Suppressor macrophage (primary cell): ENCODE measurements at regions not wholly inside any gene's neighbourhood (a gene's known extent, or its start where the extent isn't known, plus 50 kb on each side); places are given as distances from the start of the nearest gene placed in this dataset.
"Not testable (repeated sequence)": the region's sequence is repeated elsewhere in the genome, so short reads cannot be mapped to it uniquely, and the experiment has no call there.

Experiments used
- DNase-seq, 4 experiments: peaks; one replicate each; pipeline ENCODE4 v3.0.0-alpha.2; 2020 to 2022

GRCh38 chr15:67945951-67946700, 106.3 kb upstream of the RNU6-1 start:
- no peak for DNase-seq

- no peak for DNase-seq
Measured at GRCh38 chr15:67946701-67947100, 106.9 kb upstream of the RNU6-1 start.

GRCh38 chr15:67947254-67948039, 106.7 kb upstream of the PIAS1 start:
- no peak for DNase-seq

GRCh38 chr15:67948215-67948614, 105.9 kb upstream of the PIAS1 start:
- DNase-seq: no peak

- DNase-seq: not testable (repeated sequence)
Measured at GRCh38 chr15:67951187-67951586, 102.9 kb upstream of the PIAS1 start.

- no peak for DNase-seq
Measured at GRCh38 chr15:67953299-67953698, 100.8 kb upstream of the PIAS1 start.

GRCh38 chr15:67955252-67955651, 98.9 kb upstream of the PIAS1 start:
- DNase-seq: peak; percentile 21 to 53 (median 34)

GRCh38 chr15:67957435-67958132, 96.5 kb upstream of the PIAS1 start:
- DNase-seq: no peak

GRCh38 chr15:67967871-67968431, 86.2 kb upstream of the PIAS1 start:
- DNase-seq: peak; percentile 71 to 89 (median 80)

- DNase-seq: no peak
Measured at GRCh38 chr15:67968564-67968963, 85.6 kb upstream of the PIAS1 start.

GRCh38 chr15:67968966-67969365, 85.1 kb upstream of the PIAS1 start:
- DNase-seq: no peak

GRCh38 chr15:67969892-67970291, 84.2 kb upstream of the PIAS1 start:
- DNase-seq: no peak

- DNase-seq: no peak
Measured at GRCh38 chr15:67972377-67972776, 81.7 kb upstream of the PIAS1 start.

GRCh38 chr15:67973846-67974245, 80.3 kb upstream of the PIAS1 start:
- DNase-seq: no peak

- DNase-seq: no peak
Measured at GRCh38 chr15:67976506-67977073, 77.5 kb upstream of the PIAS1 start.

GRCh38 chr15:67977414-67978089, 76.6 kb upstream of the PIAS1 start:
- DNase-seq: peak in 2 of 4 experiments; percentile 12 to 48

- DNase-seq: no peak
Measured at GRCh38 chr15:67979281-67979680, 74.8 kb upstream of the PIAS1 start.

- no peak for DNase-seq
Measured at GRCh38 chr15:67980171-67980570, 73.9 kb upstream of the PIAS1 start.

GRCh38 chr15:67980773-67981685, 73.1 kb upstream of the PIAS1 start:
- no peak for DNase-seq

- no peak for DNase-seq
Measured at GRCh38 chr15:67981848-67982247, 72.3 kb upstream of the PIAS1 start.

- DNase-seq: no peak
Measured at GRCh38 chr15:67991706-67992105, 62.4 kb upstream of the PIAS1 start.
